GM10248 (cell line): ENCODE measurements at regions not wholly inside any gene's neighbourhood (a gene's known extent, or its start where the extent isn't known, plus 50 kb on each side); places are given as distances from the start of the nearest gene placed in this dataset.

Source experiments
- CTCF ChIA-PET: fragments of 300-600 bp; sonication (Branson Sonifier 250); formaldehyde crosslinking; extraction: SDS; loops from one replicate; lab custom pipeline; 2021; ENCODE audit warnings: antibody characterized with exemption; lab: Yijun Ruan, JAX
- POLR2A ChIA-PET: fragments of 350-650 bp; sonication (Branson Sonifier 250); formaldehyde crosslinking; extraction: SDS; loops from one replicate; lab custom pipeline; 2020; ENCODE audit warnings: antibody characterized with exemption; lab: Yijun Ruan, JAX
- DNase-seq: peaks from one replicate; pipeline ENCODE4 v3.0.0; 2012; ENCODE audit errors: extremely low spot score
- TF ChIP-seq, protein P1 (sequence below): IDR thresholded peaks from 2 replicates; pipeline ENCODE4 v1.5.1; 2012; ENCODE audit warnings: mild to moderate bottlenecking, low read depth; ENCODE audit errors: extremely low read depth, missing control alignments, control extremely low read depth

DNA sequence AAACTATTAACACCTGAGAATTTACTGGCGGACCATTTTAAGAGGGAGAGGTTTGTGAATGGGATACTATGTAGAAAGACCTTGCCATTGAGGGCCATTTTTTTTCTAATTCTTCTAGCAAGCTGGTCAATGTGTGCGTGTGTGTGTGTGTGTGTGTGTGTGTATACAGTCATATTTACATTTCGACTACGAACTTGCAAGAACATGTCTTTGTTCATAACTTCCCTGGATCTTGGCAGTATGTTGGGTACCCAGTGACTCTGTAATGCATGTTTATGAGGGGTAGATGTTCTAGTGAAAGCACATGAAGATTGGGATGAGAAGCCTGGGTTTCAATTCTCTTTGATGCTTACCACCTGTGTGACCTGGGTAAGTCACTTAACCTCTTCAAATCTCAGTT, 133.6 kb downstream of the UBE2E3 start:
- CTCF ChIA-PET: interaction anchor here (6.1 kb wide), 1 partner anchor 10 kb away, joined by 34 read pairs; no protein-coding TSS in a partner anchor
- TF ChIP-seq, protein P1, sequence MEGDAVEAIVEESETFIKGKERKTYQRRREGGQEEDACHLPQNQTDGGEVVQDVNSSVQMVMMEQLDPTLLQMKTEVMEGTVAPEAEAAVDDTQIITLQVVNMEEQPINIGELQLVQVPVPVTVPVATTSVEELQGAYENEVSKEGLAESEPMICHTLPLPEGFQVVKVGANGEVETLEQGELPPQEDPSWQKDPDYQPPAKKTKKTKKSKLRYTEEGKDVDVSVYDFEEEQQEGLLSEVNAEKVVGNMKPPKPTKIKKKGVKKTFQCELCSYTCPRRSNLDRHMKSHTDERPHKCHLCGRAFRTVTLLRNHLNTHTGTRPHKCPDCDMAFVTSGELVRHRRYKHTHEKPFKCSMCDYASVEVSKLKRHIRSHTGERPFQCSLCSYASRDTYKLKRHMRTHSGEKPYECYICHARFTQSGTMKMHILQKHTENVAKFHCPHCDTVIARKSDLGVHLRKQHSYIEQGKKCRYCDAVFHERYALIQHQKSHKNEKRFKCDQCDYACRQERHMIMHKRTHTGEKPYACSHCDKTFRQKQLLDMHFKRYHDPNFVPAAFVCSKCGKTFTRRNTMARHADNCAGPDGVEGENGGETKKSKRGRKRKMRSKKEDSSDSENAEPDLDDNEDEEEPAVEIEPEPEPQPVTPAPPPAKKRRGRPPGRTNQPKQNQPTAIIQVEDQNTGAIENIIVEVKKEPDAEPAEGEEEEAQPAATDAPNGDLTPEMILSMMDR: no peak
- no peak for DNase-seq
- POLR2A ChIA-PET: no interaction called here

DNA sequence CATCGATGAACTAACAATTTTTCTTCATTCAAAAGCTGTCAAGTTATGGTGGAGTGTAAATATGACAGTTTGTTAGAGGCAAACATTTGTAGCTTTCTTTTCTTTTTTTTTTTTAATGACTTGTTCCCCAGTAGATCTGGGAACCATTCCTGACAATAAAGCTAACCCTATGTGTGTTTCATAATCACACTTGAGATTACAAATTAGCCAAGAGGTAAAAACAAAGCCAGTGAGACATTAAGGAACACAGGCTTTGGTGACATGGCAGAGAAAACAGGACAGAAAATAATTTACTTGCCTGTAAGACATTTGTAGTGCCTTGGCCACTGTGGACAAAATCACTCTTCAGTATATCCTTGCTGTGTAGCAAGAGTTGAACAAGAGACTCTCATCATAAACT, 135.9 kb downstream of the UBE2E3 start:
- DNase-seq: no peak
- CTCF ChIA-PET: interaction anchor here (6.1 kb wide), 1 partner anchor 12 kb away, joined by 34 read pairs; no protein-coding TSS in a partner anchor
- TF ChIP-seq, protein P1: no peak
- POLR2A ChIA-PET: no interaction called here

DNA sequence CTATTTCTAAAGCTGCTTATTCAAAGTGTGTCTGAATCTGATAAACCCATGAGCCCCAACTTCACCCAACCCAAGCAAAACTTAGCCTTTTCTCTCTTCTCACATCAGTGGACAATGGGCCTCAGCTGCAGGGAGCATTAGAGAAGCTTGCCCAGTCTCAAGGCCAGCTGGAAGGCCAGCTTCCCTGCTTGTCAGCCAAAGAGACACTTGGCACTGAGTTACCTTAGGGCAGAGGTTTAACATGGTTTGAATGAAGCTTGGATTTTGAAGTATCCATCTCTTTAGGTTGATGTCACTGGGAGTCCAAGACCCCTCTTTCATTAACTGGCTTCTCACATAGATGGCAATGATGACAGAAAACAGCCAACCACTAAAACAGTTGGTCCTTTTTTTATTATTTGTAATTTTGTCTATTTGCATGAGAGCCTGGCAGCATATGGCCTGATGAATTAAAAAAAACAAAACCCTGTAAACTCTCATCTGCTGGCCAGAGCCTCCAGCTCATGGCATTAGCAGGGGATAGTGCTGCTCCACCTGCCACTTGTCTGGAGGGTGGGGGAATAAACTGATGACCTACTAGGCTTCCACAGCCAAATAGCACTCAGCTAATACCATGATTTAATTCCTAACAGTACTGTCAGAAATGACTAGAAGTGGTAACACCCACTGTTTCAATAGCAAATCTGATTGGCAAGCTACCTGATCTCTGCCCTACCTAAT, 137.0 kb downstream of the UBE2E3 start:
- DNase-seq: no peak
- ChIA-PET CTCF (interaction anchor here (0.7 to 6.1 kb wide), 4 partner anchors 10 to 204 kb away, joined by 3 to 34 read pairs (median 4); no protein-coding TSS in a partner anchor), POLR2A (no interaction called here)
- TF ChIP-seq, protein P1: no peak

DNA sequence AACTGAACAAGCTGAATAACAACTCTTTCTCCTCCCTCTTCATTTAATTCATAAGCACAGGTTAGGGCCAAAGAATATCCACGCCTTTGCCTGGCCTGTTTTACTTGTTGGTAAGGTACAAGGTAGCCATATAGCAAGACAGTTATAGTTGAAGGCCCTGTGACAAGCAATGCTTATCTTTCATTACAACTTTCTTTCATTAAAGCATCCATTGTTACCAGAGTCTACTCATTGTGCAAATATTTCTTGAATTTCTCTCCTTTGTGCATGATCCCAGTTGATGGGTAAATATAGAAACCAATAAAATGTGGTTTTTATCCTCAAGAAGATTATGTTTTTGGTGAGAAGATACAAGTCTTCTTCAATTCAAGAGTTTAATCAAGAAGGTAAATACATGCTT, 140.2 kb downstream of the UBE2E3 start:
- CTCF ChIA-PET: interaction anchor here (0.8 to 1.3 kb wide), 2 partner anchors 9 to 13 kb away, joined by 3 to 4 read pairs; no protein-coding TSS in a partner anchor
- TF ChIP-seq, protein P1: no peak

DNA sequence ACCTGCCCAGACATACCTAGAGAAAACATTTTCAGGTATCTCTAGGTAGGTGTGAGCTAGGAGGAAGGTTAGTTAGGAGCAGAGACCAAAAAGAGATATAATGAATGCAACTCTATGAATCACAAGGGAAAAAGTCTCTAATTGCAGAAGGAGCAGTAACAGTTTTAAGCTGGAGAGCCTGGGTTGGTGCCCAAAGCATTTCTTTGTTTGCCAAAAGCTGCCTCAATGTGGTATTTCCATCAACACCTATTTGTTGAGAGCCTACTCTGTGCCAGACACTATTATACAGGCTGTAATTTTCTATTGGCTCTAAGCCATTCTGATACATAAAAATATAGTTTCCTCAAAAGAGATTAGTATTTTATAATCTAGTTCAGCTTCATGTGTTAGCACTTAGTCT, 141.6 kb downstream of the UBE2E3 start:
- CTCF ChIA-PET: interaction anchor here (0.9 to 1.4 kb wide), 6 partner anchors 10 to 335 kb away, joined by 3 to 7 read pairs (median 3); partner anchors contain the start of gene ITGA4
- TF ChIP-seq, protein P1: no peak
- no peak for DNase-seq
- POLR2A ChIA-PET: no interaction called here

More for the DNA sequence above, 140.2 kb downstream of the UBE2E3 start:
- DNase-seq: no peak
- POLR2A ChIA-PET: no interaction called here

DNA sequence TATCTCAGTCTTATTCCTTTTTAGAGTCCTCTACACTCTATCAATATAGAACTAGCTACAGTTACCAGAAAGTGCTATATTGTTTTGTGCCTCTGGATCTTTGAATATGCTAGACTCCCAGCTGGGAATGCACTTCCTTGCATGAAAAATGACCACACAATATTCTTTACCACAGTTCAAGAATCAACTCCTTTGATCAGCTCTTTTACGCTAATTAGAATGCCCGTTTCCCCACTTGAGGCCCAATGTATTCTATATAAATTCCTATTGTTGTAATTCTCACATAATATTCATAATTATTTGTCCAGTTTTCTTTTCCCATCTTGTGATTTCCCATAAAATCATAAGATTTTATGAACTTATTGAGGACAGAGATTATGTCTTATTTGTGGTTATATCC, 142.2 kb downstream of the UBE2E3 start:
- TF ChIP-seq, protein P1: no peak
- no peak for DNase-seq
- ChIA-PET POLR2A (no interaction called here), CTCF (interaction anchor here (0.9 to 1.4 kb wide), 6 partner anchors 10 to 335 kb away, joined by 3 to 7 read pairs (median 3); partner anchors contain the start of gene ITGA4)
